ENCODE measurements at regions not wholly inside any gene's neighbourhood (a gene's known extent, or its start where the extent isn't known, plus 50 kb on each side); places are given as distances from the start of the nearest gene placed in this dataset.

GRCh38 chr2:41387519-41387918, 660.3 kb upstream of the PKDCC start:
- TF ChIP-seq POLR2A (IDR thresholded peaks at IDR 0.05; ENCODE audit: low read depth, low read length), result no peak
- TF ChIP-seq TAF1 (IDR thresholded peaks at IDR 0.05; ENCODE audit: low read depth, low read length), result no peak
- TF ChIP-seq POLR2AphosphoS5 (IDR thresholded peaks at IDR 0.05; ENCODE audit: low read depth, low read length), result no peak
